ELF-1 (cell line): ENCODE measurements at regions not wholly inside any gene's neighbourhood (a gene's known extent, or its start where the extent isn't known, plus 50 kb on each side); places are given as distances from the start of the nearest gene placed in this dataset.

Experiments
- DNase-seq: peaks from one replicate; pipeline ENCODE4 v3.0.0-alpha.2; 2016; ENCODE audit warnings: low read depth, low spot score

GRCh38 chr21:27820342-27820741, 853.5 kb upstream of the ADAMTS5 start:
- DNase-seq = no peak

- no peak for DNase-seq
These were observed 852.4 kb upstream of the ADAMTS5 start for GRCh38 chr21:27819299-27819698.

GRCh38 chr21:27818847-27819246, 852.0 kb upstream of the ADAMTS5 start:
- DNase-seq = no peak

GRCh38 chr21:27817902-27818623, 851.2 kb upstream of the ADAMTS5 start:
- DNase-seq = no peak

GRCh38 chr21:27817074-27817473, 850.2 kb upstream of the ADAMTS5 start:
- DNase-seq = no peak

- DNase-seq = no peak
These were observed 849.4 kb upstream of the ADAMTS5 start for GRCh38 chr21:27816301-27816700.

GRCh38 chr21:27814226-27814625, 847.3 kb upstream of the ADAMTS5 start:
- no peak for DNase-seq

- peak; percentile 11 for DNase-seq
These were observed 846.9 kb upstream of the ADAMTS5 start for GRCh38 chr21:27813750-27814149.

- no peak for DNase-seq
These were observed 846.5 kb upstream of the ADAMTS5 start for GRCh38 chr21:27813344-27813743.

GRCh38 chr21:27812279-27812678, 845.4 kb upstream of the ADAMTS5 start:
- DNase-seq = no peak

- DNase-seq = no peak
These were observed 842.0 kb upstream of the ADAMTS5 start for GRCh38 chr21:27808923-27809322.

GRCh38 chr21:27807596-27807995, 840.7 kb upstream of the ADAMTS5 start:
- DNase-seq = no peak

- DNase-seq = no peak
These were observed 839.4 kb upstream of the ADAMTS5 start for GRCh38 chr21:27806281-27806680.

- DNase-seq = no peak
These were observed 838.8 kb upstream of the ADAMTS5 start for GRCh38 chr21:27805696-27806095.

- DNase-seq = no peak
These were observed 837.6 kb upstream of the ADAMTS5 start for GRCh38 chr21:27804515-27804914.

GRCh38 chr21:27803571-27803970, 836.7 kb upstream of the ADAMTS5 start:
- no peak for DNase-seq

GRCh38 chr21:27802816-27803475, 836.1 kb upstream of the ADAMTS5 start:
- peak; percentile 45 for DNase-seq

- DNase-seq = no peak
These were observed 833.0 kb upstream of the ADAMTS5 start for GRCh38 chr21:27799861-27800260.

- DNase-seq = no peak
These were observed 829.2 kb upstream of the ADAMTS5 start for GRCh38 chr21:27796106-27796505.

- no peak for DNase-seq
These were observed 828.5 kb upstream of the ADAMTS5 start for GRCh38 chr21:27795418-27795817.

GRCh38 chr21:27793901-27794300, 827.0 kb upstream of the ADAMTS5 start:
- DNase-seq = no peak

- no peak for DNase-seq
These were observed 820.2 kb upstream of the ADAMTS5 start for GRCh38 chr21:27787046-27787445.

GRCh38 chr21:27779606-27780005, 812.7 kb upstream of the ADAMTS5 start:
- no peak for DNase-seq
